NCI-H1092 (cell line): ENCODE measurements at regions not wholly inside any gene's neighbourhood (a gene's known extent, or its start where the extent isn't known, plus 50 kb on each side); places are given as distances from the start of the nearest gene placed in this dataset.

Experiments used
- DNase-seq: peaks from one replicate; lab custom pipeline; 2025; lab: John Stamatoyannopoulos, UW

- DNase-seq, result no peak
These were observed 92.2 kb downstream of the TEX51 start for GRCh38 chr2:126990605-126991532.

GRCh38 chr2:126994340-126994777 is 95.7 kb downstream of the TEX51 start:
- DNase-seq, result no peak

GRCh38 chr2:126995621-126996377 is 97.1 kb downstream of the TEX51 start:
- no peak for DNase-seq

GRCh38 chr2:126996378-126996699 is 97.6 kb downstream of the TEX51 start:
- no peak for DNase-seq
